A549 (cell line): ENCODE measurements at regions not wholly inside any gene's neighbourhood (a gene's known extent, or its start where the extent isn't known, plus 50 kb on each side); places are given as distances from the start of the nearest gene placed in this dataset.

Source experiments
- BHLHE40 ChIP-seq: IDR thresholded peaks from 2 replicates; pipeline ENCODE4 v1.6.1; 2012; ENCODE audit warnings: low read depth, low read length, inconsistent platforms
- CBX8 ChIP-seq: fragments of 200-600 bp; sonication (generic); IDR thresholded peaks from 2 replicates; pipeline ENCODE4 v1.6.1; 2016
- EP300 ChIP-seq, 2 experiments: fragments of >200 bp; sonication (Bioruptor Twin); formaldehyde crosslinking; IDR thresholded peaks; 2 replicates in 1 of 2; 3 replicates in 1 of 2; pipeline ENCODE4 v1.6.1; 2016 to 2017
- POLR2A ChIP-seq: IDR thresholded peaks from 2 replicates; pipeline ENCODE4 v1.6.1; 2012; ENCODE audit warnings: mild to moderate bottlenecking, low read length
- ZC3H11A ChIP-seq: fragments of 450-650 bp; IDR thresholded peaks from 2 replicates; pipeline ENCODE4 v1.6.1; 2014; ENCODE audit warnings: antibody characterized with exemption, mild to moderate bottlenecking
- TF ChIP-seq, protein P1 (sequence below): fragments of 200-600 bp; sonication (generic); IDR thresholded peaks from 2 replicates; pipeline ENCODE4 v1.6.1; 2016; ENCODE audit warnings: antibody characterized with exemption, mild to moderate bottlenecking, moderate library complexity
- TF ChIP-seq, protein P2 (sequence below): fragments of >200 bp; sonication (Bioruptor Twin); formaldehyde crosslinking; IDR thresholded peaks from 3 replicates; pipeline ENCODE4 v1.5.1; 2016

DNA sequence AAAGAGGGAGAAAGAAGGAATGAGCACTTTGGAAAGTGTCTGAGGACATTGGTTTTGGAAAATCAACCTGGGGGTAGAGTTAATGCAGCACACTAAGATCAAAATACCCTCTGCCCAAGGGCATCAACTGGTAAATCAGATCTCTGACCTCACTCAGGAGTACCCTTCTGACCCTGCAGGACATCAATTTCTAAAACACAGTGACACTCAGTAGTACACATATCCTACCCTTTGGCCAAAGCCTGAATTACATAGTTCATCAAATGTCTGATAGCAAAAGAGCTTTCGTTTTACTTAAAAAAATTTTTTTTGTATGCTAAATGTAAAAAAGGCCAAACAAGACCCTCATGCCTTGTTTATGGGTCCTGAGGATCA, 118.4 kb upstream of the CTNNA2 start:
- TF ChIP-seq CBX8, result no peak
- TF ChIP-seq POLR2A, result no peak
- TF ChIP-seq EP300 (IDR thresholded peaks at IDR 0.05), result no peak
- TF ChIP-seq, protein P1, sequence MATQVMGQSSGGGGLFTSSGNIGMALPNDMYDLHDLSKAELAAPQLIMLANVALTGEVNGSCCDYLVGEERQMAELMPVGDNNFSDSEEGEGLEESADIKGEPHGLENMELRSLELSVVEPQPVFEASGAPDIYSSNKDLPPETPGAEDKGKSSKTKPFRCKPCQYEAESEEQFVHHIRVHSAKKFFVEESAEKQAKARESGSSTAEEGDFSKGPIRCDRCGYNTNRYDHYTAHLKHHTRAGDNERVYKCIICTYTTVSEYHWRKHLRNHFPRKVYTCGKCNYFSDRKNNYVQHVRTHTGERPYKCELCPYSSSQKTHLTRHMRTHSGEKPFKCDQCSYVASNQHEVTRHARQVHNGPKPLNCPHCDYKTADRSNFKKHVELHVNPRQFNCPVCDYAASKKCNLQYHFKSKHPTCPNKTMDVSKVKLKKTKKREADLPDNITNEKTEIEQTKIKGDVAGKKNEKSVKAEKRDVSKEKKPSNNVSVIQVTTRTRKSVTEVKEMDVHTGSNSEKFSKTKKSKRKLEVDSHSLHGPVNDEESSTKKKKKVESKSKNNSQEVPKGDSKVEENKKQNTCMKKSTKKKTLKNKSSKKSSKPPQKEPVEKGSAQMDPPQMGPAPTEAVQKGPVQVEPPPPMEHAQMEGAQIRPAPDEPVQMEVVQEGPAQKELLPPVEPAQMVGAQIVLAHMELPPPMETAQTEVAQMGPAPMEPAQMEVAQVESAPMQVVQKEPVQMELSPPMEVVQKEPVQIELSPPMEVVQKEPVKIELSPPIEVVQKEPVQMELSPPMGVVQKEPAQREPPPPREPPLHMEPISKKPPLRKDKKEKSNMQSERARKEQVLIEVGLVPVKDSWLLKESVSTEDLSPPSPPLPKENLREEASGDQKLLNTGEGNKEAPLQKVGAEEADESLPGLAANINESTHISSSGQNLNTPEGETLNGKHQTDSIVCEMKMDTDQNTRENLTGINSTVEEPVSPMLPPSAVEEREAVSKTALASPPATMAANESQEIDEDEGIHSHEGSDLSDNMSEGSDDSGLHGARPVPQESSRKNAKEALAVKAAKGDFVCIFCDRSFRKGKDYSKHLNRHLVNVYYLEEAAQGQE, result no peak
- TF ChIP-seq, protein P2, sequence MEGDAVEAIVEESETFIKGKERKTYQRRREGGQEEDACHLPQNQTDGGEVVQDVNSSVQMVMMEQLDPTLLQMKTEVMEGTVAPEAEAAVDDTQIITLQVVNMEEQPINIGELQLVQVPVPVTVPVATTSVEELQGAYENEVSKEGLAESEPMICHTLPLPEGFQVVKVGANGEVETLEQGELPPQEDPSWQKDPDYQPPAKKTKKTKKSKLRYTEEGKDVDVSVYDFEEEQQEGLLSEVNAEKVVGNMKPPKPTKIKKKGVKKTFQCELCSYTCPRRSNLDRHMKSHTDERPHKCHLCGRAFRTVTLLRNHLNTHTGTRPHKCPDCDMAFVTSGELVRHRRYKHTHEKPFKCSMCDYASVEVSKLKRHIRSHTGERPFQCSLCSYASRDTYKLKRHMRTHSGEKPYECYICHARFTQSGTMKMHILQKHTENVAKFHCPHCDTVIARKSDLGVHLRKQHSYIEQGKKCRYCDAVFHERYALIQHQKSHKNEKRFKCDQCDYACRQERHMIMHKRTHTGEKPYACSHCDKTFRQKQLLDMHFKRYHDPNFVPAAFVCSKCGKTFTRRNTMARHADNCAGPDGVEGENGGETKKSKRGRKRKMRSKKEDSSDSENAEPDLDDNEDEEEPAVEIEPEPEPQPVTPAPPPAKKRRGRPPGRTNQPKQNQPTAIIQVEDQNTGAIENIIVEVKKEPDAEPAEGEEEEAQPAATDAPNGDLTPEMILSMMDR, result no peak
- no peak for TF ChIP-seq ZC3H11A
- no peak for TF ChIP-seq BHLHE40
